GM04503 (cell line): ENCODE measurements at regions not wholly inside any gene's neighbourhood (a gene's known extent, or its start where the extent isn't known, plus 50 kb on each side); places are given as distances from the start of the nearest gene placed in this dataset.

Source experiments
- DNase-seq: peaks from one replicate; pipeline ENCODE4 v3.0.0-alpha.2; 2012; ENCODE audit warnings: low read depth

DNA sequence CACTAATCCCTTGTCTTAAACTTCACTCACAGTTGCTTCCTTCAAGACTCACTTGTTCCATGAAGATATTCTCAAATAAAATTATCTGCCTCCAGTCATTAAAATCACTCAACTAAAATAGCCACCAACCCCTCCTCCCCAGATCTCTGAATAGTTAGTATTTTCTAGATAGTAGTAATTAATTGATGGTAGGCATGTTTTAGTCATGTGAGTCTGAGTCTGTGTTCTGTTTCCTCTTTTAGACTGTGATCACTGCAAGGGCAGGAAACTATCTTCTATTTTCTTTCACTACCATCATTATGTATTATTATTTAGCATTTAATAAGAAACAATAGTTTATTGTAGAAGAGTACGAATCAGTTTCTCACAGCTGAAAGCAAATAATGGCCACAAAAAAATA lies 1080.5 kb downstream of the IGSF11 start:
- no peak for DNase-seq

DNA sequence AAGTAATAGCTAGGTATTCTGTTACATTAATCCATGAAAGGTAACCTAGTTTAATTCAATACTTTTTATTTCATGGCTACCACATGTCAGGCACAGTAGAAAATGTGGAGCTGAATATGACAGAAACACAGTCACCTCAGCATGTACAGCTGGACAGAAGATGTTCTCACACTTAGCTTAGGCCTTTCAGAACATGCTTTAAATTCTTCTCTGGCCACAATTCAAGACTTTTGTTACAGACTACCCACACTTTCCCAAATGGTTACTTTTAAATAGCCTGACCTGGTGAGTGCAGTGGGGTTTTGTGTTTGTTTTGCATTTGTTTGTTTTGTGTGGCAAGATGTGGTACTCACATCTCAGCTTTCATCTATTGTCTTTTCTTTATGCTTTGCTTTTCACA lies 1079.5 kb downstream of the IGSF11 start:
- DNase-seq, result no peak

DNA sequence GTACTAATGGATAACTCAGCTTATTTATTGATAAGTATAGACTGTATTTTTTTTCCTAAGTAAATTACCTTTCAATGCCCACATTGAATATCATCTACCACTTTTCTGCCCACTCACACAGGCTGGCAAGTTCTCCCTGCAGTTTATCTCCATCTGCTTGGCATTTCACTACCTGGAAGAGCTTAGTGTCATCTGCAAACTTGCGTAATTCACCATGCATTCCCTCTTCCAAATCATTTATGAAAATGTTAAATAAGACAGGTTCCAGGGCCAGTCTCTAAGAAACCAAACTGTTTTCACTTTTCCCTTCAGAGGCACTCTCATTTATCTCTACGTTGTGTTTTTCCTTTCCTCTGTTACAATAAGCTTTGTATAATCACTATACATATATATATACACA lies 1076.6 kb downstream of the IGSF11 start:
- no peak for DNase-seq

DNA sequence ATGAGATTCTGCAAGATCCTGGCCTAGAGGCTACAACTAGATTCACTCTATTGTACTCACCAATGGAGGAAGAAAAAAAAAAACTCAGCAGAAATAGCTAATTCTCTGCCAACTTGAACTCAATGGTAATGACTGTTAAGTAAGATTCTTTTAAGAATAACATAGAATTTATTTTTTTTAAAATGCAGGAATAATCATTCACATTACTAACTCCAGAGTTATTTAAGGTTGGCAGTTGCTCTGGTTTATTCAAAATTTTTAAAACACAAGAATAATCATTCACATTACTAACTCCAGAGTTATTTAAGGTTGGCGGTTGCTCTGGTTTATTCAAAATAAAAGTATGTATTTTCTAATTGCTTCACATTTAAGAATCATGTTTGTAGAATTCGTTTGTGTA lies 1071.9 kb downstream of the IGSF11 start:
- DNase-seq, result no peak

DNA sequence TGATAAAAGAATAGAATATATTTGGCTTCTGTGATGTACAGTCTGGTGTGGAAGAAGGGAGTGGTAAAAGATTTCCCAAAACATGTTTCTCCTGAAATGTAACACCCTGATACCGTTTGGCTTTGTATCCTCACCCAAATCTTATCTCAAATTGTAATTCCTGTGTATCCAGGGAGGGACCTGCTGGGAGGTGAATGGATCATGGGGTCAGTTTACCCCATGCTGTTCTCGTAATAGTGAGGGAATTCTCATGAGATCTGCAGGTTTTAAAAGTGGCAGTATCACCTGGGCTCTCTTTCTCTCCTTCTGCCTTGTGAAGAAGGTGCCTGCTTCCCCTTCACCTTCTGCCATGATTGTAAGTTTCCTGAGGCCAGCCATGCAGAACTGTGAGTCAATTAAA lies 1070.8 kb downstream of the IGSF11 start:
- DNase-seq, result no peak

DNA sequence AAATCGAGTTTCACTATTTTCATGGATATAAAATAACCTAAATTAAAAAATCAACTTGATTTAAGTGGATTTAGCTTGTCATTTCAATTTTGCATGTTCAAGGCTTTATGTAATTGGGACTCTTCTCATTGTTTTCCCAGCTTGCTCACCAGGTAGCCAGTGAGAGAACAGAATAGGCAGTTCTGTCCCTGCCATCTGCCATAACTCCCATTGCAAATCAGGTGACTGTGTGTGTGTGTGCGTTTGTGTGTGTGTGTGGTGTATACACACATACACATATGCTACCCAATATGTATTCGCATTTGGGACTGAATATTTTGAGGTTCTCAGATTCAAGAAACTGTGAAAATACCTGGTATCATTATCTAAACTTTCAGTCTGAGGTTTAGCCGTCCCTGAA lies 1069.8 kb downstream of the IGSF11 start:
- DNase-seq, result no peak

DNA sequence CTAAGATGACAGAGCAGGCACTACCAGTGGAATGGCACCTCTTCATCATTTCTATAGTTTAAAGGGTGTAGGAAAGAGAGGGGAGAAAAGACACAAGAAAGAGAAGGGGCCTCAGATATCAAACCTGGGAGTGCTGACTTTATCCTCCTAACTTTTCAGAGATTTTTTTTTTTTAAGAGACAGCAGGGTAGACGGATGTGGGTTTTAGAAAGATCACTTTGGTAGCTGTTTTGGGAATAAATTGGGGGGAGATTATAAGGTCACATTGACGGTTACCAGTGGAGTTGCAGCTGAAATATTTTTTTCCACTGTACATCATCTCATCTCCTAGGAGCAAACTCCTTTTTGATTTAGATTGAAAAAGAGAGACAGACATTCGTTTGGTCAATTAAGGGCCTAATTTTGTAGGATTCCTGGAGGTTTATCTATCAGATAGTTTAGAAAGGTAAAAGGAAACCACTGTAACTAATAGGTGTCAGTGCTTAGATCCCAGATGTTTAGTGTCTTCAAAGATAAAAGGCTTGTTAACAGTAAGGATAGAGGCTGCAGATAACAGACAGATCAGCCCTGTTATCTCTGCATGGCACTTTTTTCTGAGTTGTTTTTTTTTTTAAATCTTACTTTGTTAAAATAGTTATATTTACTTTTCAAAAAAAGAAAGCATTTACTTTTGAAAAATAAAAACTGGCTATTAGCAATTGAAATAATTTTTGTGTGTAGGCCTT lies 1057.0 kb downstream of the IGSF11 start:
- no peak for DNase-seq

DNA sequence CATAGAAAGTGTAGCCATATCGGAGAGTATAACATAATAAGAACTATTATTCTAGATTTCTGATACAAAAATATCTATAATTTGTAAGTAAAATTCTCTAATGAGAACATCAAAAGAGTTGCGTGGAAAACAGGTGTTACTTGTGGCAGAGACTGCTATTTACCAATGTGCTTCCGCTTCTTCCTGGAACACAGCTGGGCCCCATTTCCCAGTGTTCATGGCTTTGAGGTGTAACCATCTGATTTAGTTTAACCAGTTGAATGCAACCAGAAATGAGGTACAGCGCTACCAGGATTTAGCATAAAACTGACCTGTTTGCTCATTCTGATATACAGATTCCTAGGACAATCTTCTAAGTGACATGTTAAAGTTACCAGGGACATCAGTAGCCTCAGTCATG lies 1055.2 kb downstream of the IGSF11 start:
- no peak for DNase-seq

DNA sequence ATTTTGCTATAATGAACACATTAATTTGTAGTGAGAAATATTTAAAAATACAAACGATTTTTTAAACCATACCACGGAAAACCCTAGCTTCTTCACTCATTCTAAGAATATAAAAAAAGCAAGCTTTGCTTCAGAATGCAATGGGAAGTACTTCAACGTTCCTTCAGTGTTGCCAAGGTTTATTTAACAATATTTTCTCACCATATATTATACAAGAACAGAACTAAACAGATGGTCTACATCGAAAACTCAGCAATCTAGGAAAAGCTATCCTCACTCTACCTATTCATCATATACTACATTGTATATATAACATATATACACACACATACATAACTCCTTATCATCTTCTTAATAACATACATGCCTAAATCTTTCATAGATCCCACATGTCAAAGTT lies 1047.4 kb downstream of the IGSF11 start:
- DNase-seq, result no peak

DNA sequence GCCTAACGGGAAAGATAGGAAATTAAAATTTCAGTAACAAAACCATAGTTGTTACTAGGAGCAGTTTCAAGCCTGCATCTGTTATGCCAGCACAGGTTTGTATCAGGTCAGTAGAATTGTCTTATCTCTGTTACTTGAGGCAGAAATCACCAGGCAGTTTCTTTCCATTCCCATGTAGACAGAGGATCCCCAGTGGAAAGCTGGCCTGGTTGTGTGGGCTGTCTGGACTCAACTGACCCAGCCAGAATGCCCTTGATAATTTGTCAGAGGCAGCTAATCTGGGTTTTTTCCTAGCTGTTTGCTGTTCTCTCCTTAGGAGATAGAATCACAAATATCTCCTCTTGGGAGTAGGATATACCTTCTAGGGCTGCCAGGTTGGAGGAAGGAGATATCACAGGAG lies 1044.7 kb downstream of the IGSF11 start:
- no peak for DNase-seq

DNA sequence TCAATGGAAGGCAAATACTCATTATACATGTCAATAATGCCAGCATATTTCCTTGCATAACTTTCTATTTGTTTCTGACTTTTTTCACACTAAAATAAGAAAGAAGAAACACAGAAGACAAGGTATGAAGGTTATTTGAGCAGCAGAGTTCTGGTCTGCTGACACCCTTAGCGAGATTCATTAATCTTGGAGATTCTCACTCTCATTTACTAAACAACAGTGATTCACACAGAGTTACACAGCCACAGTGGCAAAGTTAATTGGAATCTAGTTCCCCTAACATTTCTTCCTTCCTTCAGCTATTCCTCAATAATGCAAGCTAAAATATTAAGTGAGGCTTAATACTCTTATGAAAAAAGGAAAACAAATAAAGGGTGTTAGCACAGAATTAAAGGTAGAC lies 1044.0 kb downstream of the IGSF11 start:
- no peak for DNase-seq

DNA sequence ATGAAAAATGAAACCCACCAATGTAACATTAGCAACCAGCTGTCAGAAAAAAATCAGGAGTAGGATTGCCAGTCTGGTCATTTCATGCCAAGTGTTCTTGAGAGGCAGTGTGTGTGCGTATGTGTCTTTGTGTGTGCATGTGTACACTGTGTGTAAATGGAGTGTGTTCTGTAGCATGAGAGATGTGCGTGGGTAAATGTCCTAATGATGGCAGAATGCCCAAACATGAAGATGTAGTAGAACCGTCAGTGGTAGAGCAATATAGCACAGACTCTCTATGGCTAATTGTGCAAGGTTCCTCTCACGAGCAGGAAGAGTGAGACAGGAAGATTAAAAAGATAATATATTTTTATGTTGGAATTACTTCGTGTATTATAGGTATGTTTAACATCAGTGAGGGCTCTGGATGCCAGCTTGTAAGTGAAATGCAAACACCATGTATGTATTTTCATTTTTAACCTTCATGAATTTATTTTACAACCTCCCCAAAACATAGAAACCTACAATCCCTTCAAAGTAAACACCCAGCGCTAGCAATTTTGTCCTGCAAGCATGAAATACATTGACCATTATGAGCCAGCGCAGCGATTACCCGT lies 1038.7 kb downstream of the IGSF11 start:
- DNase-seq, result no peak

DNA sequence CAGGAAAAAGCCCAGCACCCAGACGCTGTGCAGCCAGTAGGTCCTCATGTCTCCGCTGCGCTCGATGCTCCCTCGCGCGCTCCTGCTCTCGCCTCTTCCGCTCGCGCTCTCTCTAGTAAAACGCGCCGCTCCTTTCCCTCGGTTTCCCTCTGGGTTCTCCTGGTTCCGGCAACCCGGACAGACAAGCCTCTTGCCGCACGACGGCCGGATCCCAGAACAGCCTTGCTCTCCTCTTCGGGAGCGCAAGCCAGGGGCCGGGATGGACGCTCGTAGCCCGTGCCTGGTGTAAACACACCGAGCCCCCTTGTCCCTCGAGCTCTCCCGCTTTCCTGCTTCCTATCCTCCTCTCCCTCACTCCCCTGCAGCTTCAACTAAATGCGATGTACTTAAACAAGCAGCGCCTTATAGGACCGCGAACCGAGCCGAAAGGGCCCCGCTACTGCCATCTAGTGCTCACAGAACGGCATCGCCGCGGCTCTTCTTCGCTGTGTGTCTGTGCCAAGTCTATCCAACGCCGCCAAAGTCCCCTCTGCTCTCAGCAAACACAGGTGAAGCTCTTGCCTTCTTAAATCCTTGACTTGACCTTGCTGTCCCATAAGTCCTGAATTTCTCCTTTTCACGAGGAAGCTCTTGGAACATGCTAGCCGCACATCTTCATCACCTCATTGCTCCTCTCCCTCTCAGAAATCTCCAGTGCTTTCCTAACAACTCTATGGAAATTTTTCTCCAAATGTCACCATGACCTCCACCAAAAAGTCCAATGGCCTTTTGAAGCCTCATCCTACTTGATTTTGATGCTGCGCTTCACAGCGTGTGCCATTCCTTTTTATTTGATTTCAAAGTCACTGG lies 1037.2 kb downstream of the IGSF11 start:
- peak; percentile 7 for DNase-seq

DNA sequence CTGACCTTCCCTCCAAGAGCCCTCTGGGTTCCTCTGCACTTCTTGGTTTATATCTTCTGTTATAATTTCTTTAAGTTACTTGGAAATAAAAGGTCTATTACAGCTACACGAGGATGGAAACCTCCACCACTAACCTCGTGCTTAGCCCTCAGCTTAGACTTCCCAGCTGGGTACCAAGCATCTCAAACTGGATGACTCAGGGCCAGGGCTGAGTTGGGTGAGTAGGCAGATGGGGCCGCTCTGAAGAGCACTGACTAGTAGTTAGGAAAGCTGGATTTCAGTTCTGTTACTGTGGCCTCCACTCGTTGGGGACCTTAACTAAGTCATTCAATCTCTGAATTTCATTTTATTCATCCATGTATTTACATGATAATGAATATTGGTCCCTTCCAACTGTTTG lies 1036.6 kb downstream of the IGSF11 start:
- DNase-seq, result no peak

DNA sequence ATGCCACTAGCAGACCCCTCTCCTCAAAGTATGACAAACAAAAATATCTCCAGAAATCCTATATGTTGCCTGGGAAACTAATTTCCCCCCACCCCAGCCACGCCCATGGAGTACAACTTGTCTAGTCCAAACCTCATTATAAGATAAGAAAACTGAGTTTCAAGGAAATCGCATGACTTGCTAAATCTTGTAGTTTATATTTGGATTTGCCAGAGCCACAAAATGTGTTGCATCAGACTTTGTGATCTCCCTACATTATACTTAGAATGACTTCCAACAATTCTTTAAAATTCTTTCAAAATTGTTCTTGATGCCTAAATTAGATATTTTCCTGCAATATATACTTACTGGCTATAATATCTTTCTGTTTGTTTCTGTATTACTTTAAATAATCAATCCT lies 1034.4 kb downstream of the IGSF11 start:
- no peak for DNase-seq

DNA sequence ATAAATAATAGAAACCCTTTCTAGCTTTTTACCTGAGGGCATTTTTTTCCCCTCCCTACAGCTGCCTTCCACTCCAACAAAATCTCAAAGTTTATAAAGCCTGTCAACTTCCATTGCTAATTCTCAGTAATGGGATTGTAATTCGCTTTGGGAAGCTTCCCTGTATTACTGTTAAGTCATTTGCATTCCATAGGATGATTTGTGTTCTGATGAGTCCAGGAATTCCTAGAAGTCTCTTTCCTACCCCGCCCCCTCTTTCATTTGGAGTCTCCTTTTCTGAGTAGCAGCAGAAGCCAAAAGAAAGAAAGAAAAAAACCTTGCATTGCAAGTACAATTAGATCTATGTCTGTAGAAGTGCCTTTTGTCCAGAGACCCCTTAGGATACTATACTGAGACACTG lies 1033.3 kb downstream of the IGSF11 start:
- DNase-seq, result no peak

DNA sequence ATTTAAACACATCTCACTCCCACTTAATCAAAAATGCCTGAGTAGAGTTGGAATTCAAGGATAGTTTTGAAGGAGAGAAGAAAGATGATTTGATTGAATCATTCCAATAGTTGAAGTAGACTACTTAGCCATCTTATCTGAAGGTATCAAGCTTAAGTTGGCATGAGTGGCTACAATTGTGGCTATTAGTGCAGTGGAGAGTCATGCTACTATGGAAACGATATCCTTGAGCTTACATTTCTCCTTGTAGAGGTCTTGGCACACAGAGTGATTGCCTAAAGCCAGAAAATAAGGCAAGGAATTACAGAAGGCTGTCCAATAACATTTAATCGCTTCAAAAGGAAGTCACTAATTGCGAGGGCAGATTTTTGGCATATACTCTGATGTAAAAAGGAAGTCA lies 1022.7 kb downstream of the IGSF11 start:
- no peak for DNase-seq

DNA sequence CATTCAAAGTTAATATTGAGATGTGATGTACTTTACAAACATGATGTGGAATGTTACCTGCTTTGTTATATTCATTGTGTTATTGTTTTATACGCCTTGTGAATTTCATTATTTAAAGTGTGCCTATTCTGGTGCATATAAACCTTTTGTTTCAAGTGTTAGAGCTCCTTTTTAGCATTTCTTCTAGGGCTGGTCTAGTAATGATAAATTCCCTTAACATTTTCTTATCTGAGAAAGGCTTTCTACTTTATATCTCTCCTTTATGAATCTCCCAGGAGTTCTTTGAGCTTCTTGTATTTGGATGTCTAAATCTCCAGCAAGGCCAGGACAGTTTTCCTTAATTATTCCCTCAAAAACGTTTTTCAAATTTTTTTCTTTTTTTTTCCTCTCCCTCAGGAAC lies 1005.6 kb downstream of the IGSF11 start:
- no peak for DNase-seq

DNA sequence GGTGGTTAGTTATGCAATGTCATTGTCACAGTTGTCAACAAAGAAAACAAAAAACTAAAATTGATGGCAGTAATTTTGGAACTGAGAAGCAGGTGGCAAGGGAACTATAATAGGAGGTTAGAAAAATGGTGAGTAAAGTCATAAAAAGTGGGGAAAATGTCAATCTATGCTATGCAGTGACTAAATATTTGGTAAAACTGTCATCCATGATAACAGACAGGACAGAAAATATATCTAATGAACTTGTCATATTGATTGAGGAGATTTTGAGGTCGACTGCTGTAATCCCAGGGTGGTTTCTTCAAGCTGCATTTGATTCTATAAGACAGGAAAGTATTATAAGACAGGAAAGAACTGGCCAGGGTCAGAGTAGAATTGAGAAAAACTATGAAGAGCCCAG lies 998.4 kb downstream of the IGSF11 start:
- no peak for DNase-seq

DNA sequence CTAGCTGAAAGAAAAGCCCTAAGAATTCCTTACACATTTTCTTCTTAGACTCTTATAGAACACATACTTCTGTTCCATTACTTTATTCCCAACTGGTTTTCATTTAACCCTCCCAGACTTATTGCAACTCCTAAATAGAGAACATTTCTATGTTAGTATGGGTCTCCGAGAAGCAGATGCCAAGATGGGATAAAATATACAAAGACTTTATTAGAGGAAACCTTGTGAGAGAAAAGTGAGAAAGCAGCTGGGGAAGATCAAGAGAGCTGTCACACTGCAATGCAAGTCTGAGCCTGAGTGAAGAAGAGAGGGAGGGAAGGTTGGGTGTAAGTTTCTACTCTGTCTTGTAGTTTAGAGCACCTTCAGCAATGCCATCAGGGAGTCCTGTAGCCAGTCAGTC lies 979.3 kb downstream of the IGSF11 start:
- no peak for DNase-seq

DNA sequence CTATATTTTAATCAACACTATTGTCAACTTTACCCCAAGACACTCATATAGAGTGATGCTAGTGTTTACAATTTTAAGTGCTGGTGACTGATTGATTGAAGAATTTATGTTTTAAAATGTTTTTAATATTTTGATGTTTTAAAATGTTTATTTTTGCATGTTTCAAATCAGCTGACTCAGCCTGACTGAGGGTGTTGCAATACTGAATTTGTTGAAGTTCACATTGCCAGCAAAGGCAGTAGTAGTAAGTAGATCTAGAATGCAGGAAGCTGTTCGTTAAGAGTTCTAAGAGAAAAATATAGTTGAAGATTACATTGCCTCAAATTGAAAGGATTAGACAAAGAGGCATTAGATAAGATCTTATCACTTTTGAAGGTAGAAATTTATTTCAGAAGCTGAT lies 977.6 kb downstream of the IGSF11 start:
- no peak for DNase-seq

DNA sequence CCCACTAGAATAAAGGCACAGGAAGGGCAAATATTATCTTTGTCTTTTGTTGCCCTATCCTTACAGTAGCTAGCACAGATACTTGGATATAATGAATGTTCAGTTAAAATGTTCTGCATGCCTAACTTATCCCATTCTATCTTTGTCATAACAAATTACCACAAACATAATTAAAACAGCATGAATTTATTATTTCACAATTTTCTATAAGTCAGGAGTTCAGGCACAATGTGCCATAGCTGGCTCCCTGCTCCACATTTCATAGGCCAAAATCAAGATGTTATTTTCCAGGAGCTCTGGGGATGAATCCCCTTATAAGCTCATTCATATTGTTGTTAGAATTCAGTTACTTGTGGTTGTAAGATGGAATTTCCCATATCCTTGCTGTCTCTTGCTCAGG lies 975.5 kb downstream of the IGSF11 start:
- no peak for DNase-seq

DNA sequence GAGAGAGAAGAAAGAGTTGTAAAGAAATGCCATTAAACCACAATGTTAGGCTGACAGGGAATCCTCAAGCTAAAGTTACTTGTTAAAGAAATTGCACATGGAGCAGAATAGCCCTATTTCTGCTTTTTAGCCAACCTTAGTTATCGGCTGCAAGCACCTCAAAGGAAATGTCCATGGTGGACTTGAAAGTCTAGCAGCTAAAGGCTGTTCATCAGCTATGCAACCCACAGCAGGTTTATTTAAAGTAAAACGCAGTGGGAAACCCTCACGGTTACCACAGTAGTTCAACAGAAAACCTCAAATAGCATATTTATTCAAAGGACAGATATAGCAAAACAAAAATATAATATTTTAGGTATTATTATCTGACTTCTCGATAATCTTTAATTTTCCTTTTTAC lies 967.2 kb downstream of the IGSF11 start:
- no peak for DNase-seq
